Retina (tissue), 1 donor: ENCODE measurements at regions not wholly inside any gene's neighbourhood (a gene's known extent, or its start where the extent isn't known, plus 50 kb on each side); places are given as distances from the start of the nearest gene placed in this dataset.
"Not testable (repeated sequence)": the region's sequence is repeated elsewhere in the genome, so short reads cannot be mapped to it uniquely, and the experiment has no call there.

Experiments used
- DNase-seq: peaks from one replicate; pipeline ENCODE4 v3.0.0-alpha.2; 2016

- no peak for DNase-seq
Observed at GRCh38 chr1:244301595-244302130, 150.0 kb downstream of the ADSS2 start.

- DNase-seq = no peak
Observed at GRCh38 chr1:244302876-244303609, 148.7 kb downstream of the ADSS2 start.

GRCh38 chr1:244303610-244303969 lies 148.1 kb downstream of the ADSS2 start:
- no peak for DNase-seq

- no peak for DNase-seq
Observed at GRCh38 chr1:244304156-244304555, 147.6 kb downstream of the ADSS2 start.

GRCh38 chr1:244304656-244305055 lies 147.1 kb downstream of the ADSS2 start:
- no peak for DNase-seq

GRCh38 chr1:244305776-244306341 lies 145.8 kb downstream of the ADSS2 start:
- DNase-seq = no peak

- DNase-seq = no peak
Observed at GRCh38 chr1:244306544-244306943, 145.2 kb downstream of the ADSS2 start.

- not testable (repeated sequence) for DNase-seq
Observed at GRCh38 chr1:244309191-244309590, 142.5 kb downstream of the ADSS2 start.

- peak; percentile 33 for DNase-seq
Observed at GRCh38 chr1:244311784-244312532, 139.8 kb downstream of the ADSS2 start.

GRCh38 chr1:244313346-244313745 lies 138.4 kb downstream of the ADSS2 start:
- DNase-seq = no peak

GRCh38 chr1:244314921-244315559 lies 136.7 kb downstream of the ADSS2 start:
- DNase-seq = no peak

- DNase-seq = no peak
Observed at GRCh38 chr1:244315996-244316395, 135.7 kb downstream of the ADSS2 start.

- DNase-seq = no peak
Observed at GRCh38 chr1:244316407-244316806, 135.3 kb downstream of the ADSS2 start.

- DNase-seq = no peak
Observed at GRCh38 chr1:244316986-244317655, 134.6 kb downstream of the ADSS2 start.

- DNase-seq = no peak
Observed at GRCh38 chr1:244318078-244318477, 133.6 kb downstream of the ADSS2 start.

- DNase-seq = no peak
Observed at GRCh38 chr1:244318512-244318911, 133.2 kb downstream of the ADSS2 start.

- DNase-seq = no peak
Observed at GRCh38 chr1:244319283-244320132, 132.2 kb downstream of the ADSS2 start.

- no peak for DNase-seq
Observed at GRCh38 chr1:244322181-244322580, 129.5 kb downstream of the ADSS2 start.

GRCh38 chr1:244322791-244323521 lies 128.8 kb downstream of the ADSS2 start:
- DNase-seq = no peak

GRCh38 chr1:244324176-244324883 lies 127.4 kb downstream of the ADSS2 start:
- DNase-seq = no peak
